Activated naive CD4-positive, alpha-beta T cell treated with anti-CD3 and anti-CD28 coated beads, Interleukin-2, amount 10 ng/mL, durations not matched to agents 7 days and 5 days (primary cell): ENCODE measurements at regions not wholly inside any gene's neighbourhood (a gene's known extent, or its start where the extent isn't known, plus 50 kb on each side); places are given as distances from the start of the nearest gene placed in this dataset.
"Not testable (repeated sequence)": the region's sequence is repeated elsewhere in the genome, so short reads cannot be mapped to it uniquely, and the experiment has no call there.

Experiments
- CTCF ChIA-PET: fragments of 350-600 bp; sonication (Branson Sonifier 250); formaldehyde crosslinking; loops from one replicate; lab custom pipeline; 2021; ENCODE audit warnings: antibody characterized with exemption; lab: Charles Lee
- DNase-seq: peaks from one replicate; pipeline ENCODE4 v3.0.0-alpha.2; 2020
- H3K27ac Mint-ChIP-seq: one replicate; pipeline ENCODE4 v1.8.0; 2021; ENCODE audit warnings: mild to moderate bottlenecking, moderate library complexity, mixed read lengths
- H3K27me3 Mint-ChIP-seq: one replicate; pipeline ENCODE4 v1.8.0; 2021; ENCODE audit warnings: mild to moderate bottlenecking, mixed read lengths
- H3K36me3 Mint-ChIP-seq: one replicate; pipeline ENCODE4 v1.8.0; 2021; ENCODE audit warnings: mixed read lengths
- H3K4me1 Mint-ChIP-seq: one replicate; pipeline ENCODE4 v1.8.0; 2021; ENCODE audit warnings: mixed read lengths
- H3K4me3 Mint-ChIP-seq: one replicate; pipeline ENCODE4 v1.8.0; 2021; ENCODE audit warnings: mild to moderate bottlenecking, moderate library complexity, mixed read lengths
- H3K9me3 Mint-ChIP-seq: one replicate; pipeline ENCODE4 v1.8.0; 2021; ENCODE audit warnings: mixed read lengths

- Mint-ChIP-seq H3K27ac (no peak overlapping the region), H3K4me1 (no peaks in the 10 kb centered on the region), H3K36me3 (no peaks in the 10 kb centered on the region), H3K27me3 (peaks cover 25% of the 10 kb centered on the region), H3K9me3 (peaks cover 1% of the 10 kb centered on the region), H3K4me3 (no peak overlapping the region)
- CTCF ChIA-PET: no interaction called here
- no peak for DNase-seq
These were observed 94.7 kb downstream of the SMIM20 start for GRCh38 chr4:26008737-26009136.

GRCh38 chr4:26009502-26009901 is 95.5 kb downstream of the SMIM20 start:
- Mint-ChIP-seq H3K4me1 (no peaks in the 10 kb centered on the region), H3K4me3 (no peak overlapping the region), H3K36me3 (no peaks in the 10 kb centered on the region), H3K27ac (no peak overlapping the region), H3K27me3 (peaks cover 27% of the 10 kb centered on the region), H3K9me3 (peaks cover 1% of the 10 kb centered on the region)
- CTCF ChIA-PET: interaction anchor here (0.8 kb wide), 1 partner anchor 14 kb away, joined by 4 read pairs; no protein-coding TSS in a partner anchor
- no peak for DNase-seq

DNA sequence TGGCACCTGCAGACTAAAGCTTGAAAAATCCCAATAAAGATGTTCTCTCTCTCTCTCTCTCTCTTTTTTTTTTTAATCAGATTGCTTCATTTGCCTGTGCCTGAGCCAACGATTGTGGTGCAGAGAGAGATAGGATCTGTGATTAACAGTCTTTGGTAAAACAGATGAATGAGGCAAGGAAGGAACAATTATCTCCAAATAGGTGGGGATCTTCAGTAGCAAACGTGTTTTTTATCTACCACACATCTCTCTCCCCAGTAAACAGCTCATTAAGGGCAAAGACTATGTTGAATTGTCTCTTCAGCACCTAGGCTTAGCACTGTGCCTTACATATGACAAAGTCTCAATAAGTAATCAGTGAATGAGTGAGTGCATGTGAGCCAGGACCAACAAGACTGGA is 96.3 kb downstream of the SMIM20 start:
- Mint-ChIP-seq H3K4me3 (no peak overlapping the region), H3K27me3 (peaks cover 35% of the 10 kb centered on the region), H3K9me3 (peaks cover 1% of the 10 kb centered on the region), H3K27ac (no peak overlapping the region), H3K36me3 (no peaks in the 10 kb centered on the region), H3K4me1 (no peaks in the 10 kb centered on the region)
- DNase-seq: no peak
- CTCF ChIA-PET: interaction anchor here (0.8 to 1.1 kb wide), 2 partner anchors 15 to 23 kb away, joined by 3 to 4 read pairs; no protein-coding TSS in a partner anchor

DNA sequence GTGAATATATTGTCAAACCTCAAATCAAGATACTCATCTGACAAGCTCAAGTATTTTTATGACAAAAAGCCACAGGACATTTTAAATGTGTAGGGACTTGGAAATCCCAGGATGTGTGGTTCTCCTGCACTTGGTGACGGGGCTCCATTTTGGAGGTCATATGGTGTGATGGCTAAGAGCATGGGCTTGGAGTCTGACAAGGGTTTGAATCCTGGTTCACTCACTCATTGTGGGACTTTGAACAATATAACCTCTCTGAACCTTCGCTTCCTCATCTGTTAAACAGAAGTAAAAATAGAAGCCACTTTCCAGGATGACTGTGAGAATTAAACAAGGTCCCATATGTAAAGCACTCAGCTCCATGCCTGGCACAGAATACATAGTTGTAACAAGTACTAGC is 99.6 kb downstream of the SMIM20 start:
- H3K4me3 Mint-ChIP-seq: no peak overlapping the region
- no peak overlapping the region for H3K27ac Mint-ChIP-seq
- CTCF ChIA-PET: no interaction called here
- no peaks in the 10 kb centered on the region for H3K4me1 Mint-ChIP-seq
- H3K27me3 Mint-ChIP-seq: peaks cover 35% of the 10 kb centered on the region
- no peak for DNase-seq
- H3K9me3 Mint-ChIP-seq: peaks cover 1% of the 10 kb centered on the region
- no peaks in the 10 kb centered on the region for H3K36me3 Mint-ChIP-seq

DNA sequence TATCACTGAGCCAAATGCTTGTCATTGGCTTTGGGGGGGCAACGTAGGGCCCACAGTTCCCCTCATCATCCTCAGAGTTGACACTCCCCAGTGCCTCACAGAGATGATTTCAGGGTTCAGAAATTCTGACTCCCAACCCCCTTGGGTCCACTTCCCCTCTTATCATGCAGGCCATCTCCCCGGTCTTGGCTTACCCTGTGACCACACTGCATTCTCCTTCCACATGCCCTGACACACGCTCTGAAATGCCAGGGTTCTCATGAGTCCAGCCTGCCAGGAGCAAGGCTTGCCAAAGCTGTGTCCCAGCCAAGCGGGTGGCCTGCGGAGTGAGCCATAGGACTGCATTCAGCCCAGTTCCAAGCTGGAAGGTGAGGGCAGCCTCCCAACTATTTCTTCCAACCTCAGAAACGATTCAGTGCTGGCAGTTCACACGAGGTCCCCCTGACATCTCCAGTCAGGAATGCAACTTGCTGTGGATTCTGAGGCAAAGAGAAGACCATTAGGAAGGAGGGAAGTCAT is 101.2 kb downstream of the SMIM20 start:
- H3K27me3 Mint-ChIP-seq: peaks cover 37% of the 10 kb centered on the region
- DNase-seq: no peak
- peaks cover 1% of the 10 kb centered on the region for H3K9me3 Mint-ChIP-seq
- H3K4me3 Mint-ChIP-seq: no peak overlapping the region
- H3K36me3 Mint-ChIP-seq: no peaks in the 10 kb centered on the region
- CTCF ChIA-PET: no interaction called here
- H3K27ac Mint-ChIP-seq: no peak overlapping the region
- peaks cover 2% of the 10 kb centered on the region for H3K4me1 Mint-ChIP-seq

GRCh38 chr4:26015906-26016305 is 101.9 kb downstream of the SMIM20 start:
- CTCF ChIA-PET: interaction anchor here (0.9 kb wide), 1 partner anchor 14 kb away, joined by 3 read pairs; no protein-coding TSS in a partner anchor
- H3K27ac Mint-ChIP-seq: no peak overlapping the region
- H3K9me3 Mint-ChIP-seq: no peaks in the 10 kb centered on the region

GRCh38 chr4:26017531-26017930 is 103.5 kb downstream of the SMIM20 start:
- DNase-seq: no peak
- H3K27ac Mint-ChIP-seq: no peak overlapping the region
- peaks cover 3% of the 10 kb centered on the region for H3K4me1 Mint-ChIP-seq
- H3K4me3 Mint-ChIP-seq: no peak overlapping the region
- no peaks in the 10 kb centered on the region for H3K9me3 Mint-ChIP-seq
- H3K36me3 Mint-ChIP-seq: no peaks in the 10 kb centered on the region
- CTCF ChIA-PET: no interaction called here
- peaks cover 24% of the 10 kb centered on the region for H3K27me3 Mint-ChIP-seq

More at GRCh38 chr4:26015906-26016305, 101.9 kb downstream of the SMIM20 start:
- peaks cover 3% of the 10 kb centered on the region for H3K4me1 Mint-ChIP-seq
- no peaks in the 10 kb centered on the region for H3K36me3 Mint-ChIP-seq
- peaks cover 32% of the 10 kb centered on the region for H3K27me3 Mint-ChIP-seq
- DNase-seq: no peak
- no peak overlapping the region for H3K4me3 Mint-ChIP-seq

- not testable (repeated sequence) for H3K4me3 Mint-ChIP-seq, H3K4me1 Mint-ChIP-seq, H3K36me3 Mint-ChIP-seq, H3K9me3 Mint-ChIP-seq, H3K27ac Mint-ChIP-seq, DNase-seq
- H3K27me3 Mint-ChIP-seq: peaks cover 25% of the 10 kb centered on the region
- CTCF ChIA-PET: interaction anchor here (0.8 kb wide), 1 partner anchor 140 kb away, joined by 3 read pairs; no protein-coding TSS in a partner anchor
These were observed 104.1 kb downstream of the SMIM20 start for GRCh38 chr4:26017961-26018700.

DNA sequence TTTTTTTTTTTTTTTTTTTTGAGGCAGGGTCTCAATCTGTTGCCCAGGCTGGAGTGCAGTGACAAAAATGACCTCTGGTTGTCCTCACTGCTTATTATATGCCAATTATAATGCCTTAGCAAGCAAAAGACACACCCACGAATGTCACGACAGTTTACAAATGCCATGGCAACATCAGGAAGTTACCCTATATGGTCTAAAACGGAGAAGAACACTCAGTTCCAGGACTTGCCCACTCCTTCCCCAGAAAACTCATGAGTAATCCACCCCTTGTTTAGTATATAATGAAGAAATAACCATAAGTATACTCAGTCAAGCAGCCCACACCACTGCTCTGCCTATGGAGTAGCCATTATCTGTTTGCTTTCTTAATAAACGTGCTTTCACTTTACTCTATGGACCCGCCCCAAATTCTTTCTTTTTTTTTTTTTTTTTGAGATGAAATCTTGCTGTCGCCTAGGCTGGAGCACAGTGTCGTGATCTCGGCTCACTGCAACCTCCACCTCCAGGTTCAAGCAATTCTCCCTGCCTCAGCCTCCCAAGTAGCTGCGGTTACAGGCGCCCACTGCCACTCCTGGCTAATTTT is 106.2 kb downstream of the SMIM20 start:
- H3K27ac Mint-ChIP-seq: no peak overlapping the region

GRCh38 chr4:26020881-26021280 is 106.9 kb downstream of the SMIM20 start:
- Mint-ChIP-seq H3K4me1 (peaks cover 3% of the 10 kb centered on the region), H3K27ac (no peak overlapping the region), H3K36me3 (no peaks in the 10 kb centered on the region), H3K27me3 (peaks cover 20% of the 10 kb centered on the region), H3K9me3 (no peaks in the 10 kb centered on the region), H3K4me3 (no peak overlapping the region)
- no peak for DNase-seq
- CTCF ChIA-PET: no interaction called here

More for the DNA sequence above, 106.2 kb downstream of the SMIM20 start:
- DNase-seq: no peak
- Mint-ChIP-seq H3K4me1 (peaks cover 3% of the 10 kb centered on the region), H3K36me3 (no peaks in the 10 kb centered on the region), H3K4me3 (no peak overlapping the region), H3K9me3 (no peaks in the 10 kb centered on the region), H3K27me3 (peaks cover 25% of the 10 kb centered on the region)
- CTCF ChIA-PET: no interaction called here

- H3K4me1 Mint-ChIP-seq: peaks cover 3% of the 10 kb centered on the region
- no peaks in the 10 kb centered on the region for H3K9me3 Mint-ChIP-seq
- CTCF ChIA-PET: interaction anchor here (1.0 kb wide), 1 partner anchor 303 kb away, joined by 3 read pairs; no protein-coding TSS in a partner anchor
- no peak overlapping the region for H3K27ac Mint-ChIP-seq
- peaks cover 20% of the 10 kb centered on the region for H3K27me3 Mint-ChIP-seq
- DNase-seq: no peak
- H3K4me3 Mint-ChIP-seq: no peak overlapping the region
- no peaks in the 10 kb centered on the region for H3K36me3 Mint-ChIP-seq
These were observed 107.7 kb downstream of the SMIM20 start for GRCh38 chr4:26021417-26022345.

GRCh38 chr4:26022346-26023202 is 108.6 kb downstream of the SMIM20 start:
- CTCF ChIA-PET: interaction anchor here (0.7 to 1.0 kb wide), 2 partner anchors 303 to 746 kb away, joined by 3 read pairs; no protein-coding TSS in a partner anchor
- Mint-ChIP-seq H3K27ac (no peak overlapping the region), H3K4me1 (peaks cover 3% of the 10 kb centered on the region), H3K4me3 (no peak overlapping the region), H3K36me3 (no peaks in the 10 kb centered on the region), H3K27me3 (peaks cover 26% of the 10 kb centered on the region), H3K9me3 (no peaks in the 10 kb centered on the region)
- no peak for DNase-seq
